ENCODE measurements at regions not wholly inside any gene's neighbourhood (a gene's known extent, or its start where the extent isn't known, plus 50 kb on each side); places are given as distances from the start of the nearest gene placed in this dataset.

DNA sequence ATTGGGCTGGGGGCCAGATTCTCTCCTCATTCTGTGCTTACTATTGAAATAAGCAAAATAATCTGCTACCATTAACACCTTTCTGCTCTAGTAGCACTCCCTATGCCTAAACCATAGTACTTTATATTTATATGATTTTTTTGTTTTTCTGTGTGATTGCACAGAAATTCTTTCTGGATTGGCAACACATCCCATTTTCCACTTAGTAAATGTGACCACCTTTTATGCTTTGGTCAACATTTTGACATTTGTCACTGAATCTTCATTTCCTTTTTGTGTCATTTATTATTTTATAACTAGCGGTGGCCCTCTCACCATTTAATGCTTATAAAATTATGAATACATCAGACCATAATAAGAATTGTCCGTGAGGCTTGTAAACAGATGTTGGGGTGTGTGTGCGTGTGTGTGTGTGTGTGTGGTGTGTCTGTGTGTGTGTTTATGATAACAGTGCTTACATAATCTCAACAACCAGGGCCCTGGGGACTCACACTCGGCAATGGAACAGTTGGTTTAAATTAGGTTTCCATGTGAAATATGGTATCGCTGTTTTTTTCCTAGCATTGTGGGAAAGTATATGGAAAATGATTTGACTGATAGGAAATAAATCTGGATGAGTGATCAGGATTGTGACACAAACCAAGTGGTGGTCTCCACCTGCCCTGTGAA lies 138.9 kb downstream of the NOC3L start:
- Histone ChIP-seq H3K36me3 (ENCODE audit: control insufficient read depth in 2 of 4, insufficient read depth in 4 of 4, low read length in 3 of 4) (no peaks in the 10 kb centered on the region), H3K79me1 (ENCODE audit: low read depth, low read length) (no peaks in the 10 kb centered on the region), H3K14ac (ENCODE audit: insufficient read length) (no peak overlapping the region), H2AFZ (ENCODE audit: low read length) (no peak overlapping the region), H4K5ac (ENCODE audit: insufficient read length, low read depth, low read length) (no peak overlapping the region), H4K8ac (ENCODE audit: extremely low read depth, insufficient read depth, low read length) (no peak overlapping the region), H2BK5ac (ENCODE audit: low read depth, low read length) (no peak overlapping the region), H3K4me2 (ENCODE audit: insufficient read depth in 1 of 2, low read depth in 2 of 2, low read length in 2 of 2) (no peak overlapping the region), H3K4me3 (ENCODE audit: extremely low read depth in 1 of 4, insufficient read depth in 2 of 4, low read depth in 3 of 4, low read length in 4 of 4) (no peak overlapping the region), H3K27ac (ENCODE audit: low read depth, low read length) (no peak overlapping the region), H2BK20ac (ENCODE audit: low read length) (no peak overlapping the region), H4K20me1 (replicated peaks in 1 of 2; ENCODE audit: control insufficient read depth in 1 of 2, insufficient read depth in 2 of 2, low read length in 2 of 2) (no peaks in the 10 kb centered on the region), H3K56ac (replicated peaks; ENCODE audit: insufficient read length, low read depth, low read length) (no peak overlapping the region), H2BK120ac (replicated peaks; ENCODE audit: low read depth, low read length) (no peak overlapping the region), H3K23me2 (ENCODE audit: low read depth, low read length) (no peaks in the 10 kb centered on the region; the same call in 1 of the 2 replicates), H3K9me3 (ENCODE audit: insufficient read depth in 2 of 2, low read depth in 1 of 2, low read length in 1 of 2) (no peaks in the 10 kb centered on the region), H3K4ac (replicated peaks; ENCODE audit: insufficient read length, low read depth, low read length) (no peak overlapping the region), H3K18ac (ENCODE audit: extremely low read depth, low read length) (no peak overlapping the region), H3K23ac (ENCODE audit: insufficient read length) (no peak overlapping the region), H3K4me1 (replicated peaks in 1 of 4; ENCODE audit: control insufficient read depth in 3 of 4, insufficient read depth in 4 of 4, low read length in 3 of 4) (no peaks in the 10 kb centered on the region), H3K27me3 (replicated peaks in 1 of 4; ENCODE audit: control insufficient read depth in 3 of 4, extremely low read depth in 1 of 4, insufficient read depth in 3 of 4, low read length in 3 of 4) (no peaks in the 10 kb centered on the region), H4K91ac (replicated peaks; ENCODE audit: insufficient read length, low read length) (no peak overlapping the region), H3K9ac (replicated peaks in 1 of 4; ENCODE audit: extremely low read depth in 1 of 4, low read depth in 3 of 4, low read length in 3 of 4) (no peak overlapping the region), H2BK15ac (ENCODE audit: low read length) (no peak overlapping the region), H2AK5ac (ENCODE audit: low read depth, low read length) (no peak overlapping the region), H3K79me2 (ENCODE audit: control insufficient read depth in 1 of 2, insufficient read depth in 2 of 2, low read length in 2 of 2) (no peaks in the 10 kb centered on the region), H2BK12ac (ENCODE audit: low read depth, low read length) (no peak overlapping the region)
- POLR2A ChIA-PET (ENCODE audit: partially characterized antibody), result no interaction called here
- 82% methylated on average over 5 of the region's 5 CpGs; no CpG with 5 or more reads in 1 of the 2 experiments for WGBS, 2 experiments (ENCODE audit: extremely low coverage in 1 of 2, insufficient coverage in 1 of 2, insufficient read length in 1 of 2, insufficient replicate concordance in 2 of 2, low coverage in 1 of 2, low lambda C conversion rate in 2 of 2, missing lambda C conversion rate in 1 of 2)
- DNase-seq (ENCODE audit: low read depth in 1 of 2, low spot score in 2 of 2) (no peak), FAIRE-seq (no peak)
- CTCF ChIA-PET (ENCODE audit: partially characterized antibody), result interaction anchor here (1.2 to 1.3 kb wide), 2 partner anchors 9 to 303 kb away, joined by 3 read pairs; no protein-coding TSS in a partner anchor

All from H1 (cell line).